ENCODE measurements at regions not wholly inside any gene's neighbourhood (a gene's known extent, or its start where the extent isn't known, plus 50 kb on each side); places are given as distances from the start of the nearest gene placed in this dataset.

DNA sequence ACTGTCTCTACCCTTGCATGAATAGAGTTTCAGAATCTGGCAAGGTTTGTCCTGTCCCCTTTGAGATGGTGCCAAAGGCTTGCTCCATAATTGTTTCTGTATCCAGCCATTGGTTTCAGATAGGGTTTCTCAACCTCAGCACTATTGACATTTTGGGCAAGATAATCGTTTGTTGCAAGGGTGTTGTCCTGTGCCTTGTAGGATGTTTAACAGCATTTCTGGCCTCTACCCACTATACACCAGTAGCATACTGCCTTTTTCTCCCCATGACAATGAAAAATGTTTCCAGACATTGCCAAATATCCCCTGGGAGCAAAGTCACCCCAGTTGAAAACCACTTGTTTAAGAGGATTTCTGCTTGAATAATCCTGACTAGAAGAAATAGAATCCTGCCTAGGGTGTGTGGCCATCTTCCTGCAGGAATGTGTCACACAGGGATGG lies 126.8 kb downstream of the CDC42EP3 start:
- DNase-seq (ENCODE audit: low spot score), result no peak

DNA sequence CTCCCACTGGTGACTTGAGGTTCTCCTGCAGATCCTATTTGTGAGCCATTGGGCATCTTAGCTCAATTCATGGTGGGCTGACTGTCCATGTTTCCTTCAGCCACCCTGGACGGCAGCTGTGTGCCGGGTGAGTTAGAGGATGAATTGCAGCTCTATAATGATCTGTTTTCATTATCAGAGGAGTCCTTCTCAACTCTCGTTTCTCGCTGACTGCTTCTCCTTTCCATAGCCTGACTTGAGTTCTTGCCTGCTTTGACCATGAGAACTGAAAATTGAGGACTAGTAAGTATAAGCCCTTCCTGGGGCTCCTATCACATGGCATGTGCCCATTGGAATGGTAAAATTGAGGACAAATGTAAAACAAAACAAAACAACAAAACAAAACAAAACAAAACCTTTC lies 121.8 kb downstream of the CDC42EP3 start:
- DNase-seq (ENCODE audit: low spot score), result no peak

DNA sequence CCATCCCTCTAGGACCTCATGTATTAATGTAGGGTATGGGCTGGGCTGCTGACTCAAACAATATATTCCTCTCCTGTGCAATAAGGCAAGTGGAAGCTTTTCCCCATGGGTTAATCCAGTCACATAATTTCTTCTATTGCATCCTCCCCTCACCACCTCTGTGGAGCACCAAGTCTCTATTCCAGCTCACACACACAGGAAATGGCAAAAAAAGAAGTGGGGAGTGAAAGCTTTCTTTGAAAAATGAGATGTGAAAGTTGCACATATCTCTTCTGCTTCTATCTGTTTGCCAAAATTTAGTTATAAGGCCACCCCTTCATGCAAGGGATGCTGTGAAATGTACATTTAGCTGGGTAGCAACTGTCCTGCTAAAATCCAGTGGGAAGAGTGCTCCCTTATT lies 121.3 kb downstream of the CDC42EP3 start:
- DNase-seq (ENCODE audit: low spot score), result no peak

DNA sequence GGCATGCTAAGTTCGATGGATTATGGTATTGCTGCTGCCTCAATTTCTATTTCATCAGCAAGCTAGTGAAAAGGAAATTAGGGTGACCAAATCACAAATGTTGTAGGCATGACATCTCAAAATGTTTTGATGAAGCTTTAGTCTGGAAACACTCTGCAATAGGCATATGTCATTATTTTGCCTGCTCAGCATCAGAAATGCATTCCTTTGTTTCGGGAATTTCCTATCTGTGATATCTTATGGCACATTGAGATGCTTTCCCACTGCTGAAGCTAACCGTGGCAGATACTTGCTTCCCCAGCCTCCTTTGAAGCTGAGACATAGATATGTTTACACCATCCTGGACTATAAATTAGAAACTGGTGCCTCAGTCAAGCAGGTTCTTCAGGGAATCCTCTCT lies 119.7 kb downstream of the CDC42EP3 start:
- DNase-seq (ENCODE audit: low spot score), result no peak

DNA sequence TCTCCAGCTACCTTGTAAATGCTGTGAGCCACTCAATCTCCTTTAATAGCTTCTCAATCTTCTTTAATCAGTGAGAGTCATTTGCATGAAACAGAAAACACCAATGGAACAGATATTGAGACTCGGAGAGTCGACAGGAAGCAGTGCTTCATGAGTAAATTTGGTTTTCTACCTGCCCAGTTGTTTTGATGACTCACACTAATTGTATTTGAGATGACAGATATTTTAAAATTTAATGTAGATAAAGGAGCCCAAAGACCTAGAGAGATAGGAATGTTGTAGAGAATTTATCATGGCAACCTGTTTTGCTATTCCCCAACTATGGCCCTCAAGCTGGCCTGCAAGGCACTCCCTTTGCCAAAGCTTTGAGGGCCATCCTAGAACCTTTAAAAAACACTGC lies 119.1 kb downstream of the CDC42EP3 start:
- peak; percentile 29 for DNase-seq (ENCODE audit: low spot score)

DNA sequence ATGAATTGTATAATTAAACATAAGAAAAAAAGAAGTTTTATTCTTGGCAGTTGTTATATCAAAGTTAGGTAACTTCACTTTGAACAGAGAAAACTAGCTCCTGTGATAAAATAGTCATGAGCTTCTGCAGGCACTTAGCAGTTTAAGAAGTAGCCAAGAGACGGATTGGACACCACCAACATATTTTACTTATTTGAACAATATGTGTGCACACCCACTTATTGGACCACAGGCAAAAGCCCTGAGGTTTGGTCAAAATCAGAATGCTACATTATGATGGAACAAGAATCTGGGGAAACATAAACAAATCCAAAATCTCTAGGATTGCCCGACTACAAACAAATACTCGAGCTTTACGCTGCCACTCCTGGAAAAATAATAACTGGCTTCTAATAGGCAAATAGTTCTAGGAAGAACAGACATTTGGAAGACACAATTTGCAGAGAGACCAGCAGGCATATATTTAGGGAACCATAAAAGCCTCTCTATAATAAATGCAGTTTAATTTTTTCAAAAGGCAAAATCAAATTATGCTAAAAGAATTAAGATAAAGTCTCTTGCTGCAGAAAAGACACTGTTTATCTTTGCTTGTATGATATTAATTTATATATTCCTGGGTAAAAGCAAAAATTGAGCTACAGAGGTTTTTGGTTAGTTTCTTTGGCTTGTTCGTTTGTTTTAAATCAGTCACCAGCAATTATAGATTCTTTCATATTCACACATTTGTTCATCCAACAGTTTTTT lies 117.9 kb downstream of the CDC42EP3 start:
- no peak for DNase-seq (ENCODE audit: low spot score)

DNA sequence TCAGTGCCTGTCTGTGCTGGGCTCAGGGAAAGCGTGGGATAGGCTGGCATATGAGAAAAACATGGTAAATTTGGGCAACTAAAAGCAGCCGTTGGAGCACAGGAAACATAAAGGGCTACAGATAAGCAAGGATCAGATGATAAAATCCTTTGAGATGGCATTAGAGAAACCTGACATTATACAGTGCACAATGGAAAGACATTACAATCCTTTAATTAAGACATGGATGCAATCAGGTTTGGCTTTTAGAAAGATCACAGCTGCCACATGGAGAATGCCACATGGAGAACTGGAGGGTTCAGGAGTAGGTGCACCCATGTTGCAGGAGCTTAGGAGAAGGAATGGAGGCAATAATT lies 117.3 kb downstream of the CDC42EP3 start:
- DNase-seq (ENCODE audit: low spot score), result no peak

DNA sequence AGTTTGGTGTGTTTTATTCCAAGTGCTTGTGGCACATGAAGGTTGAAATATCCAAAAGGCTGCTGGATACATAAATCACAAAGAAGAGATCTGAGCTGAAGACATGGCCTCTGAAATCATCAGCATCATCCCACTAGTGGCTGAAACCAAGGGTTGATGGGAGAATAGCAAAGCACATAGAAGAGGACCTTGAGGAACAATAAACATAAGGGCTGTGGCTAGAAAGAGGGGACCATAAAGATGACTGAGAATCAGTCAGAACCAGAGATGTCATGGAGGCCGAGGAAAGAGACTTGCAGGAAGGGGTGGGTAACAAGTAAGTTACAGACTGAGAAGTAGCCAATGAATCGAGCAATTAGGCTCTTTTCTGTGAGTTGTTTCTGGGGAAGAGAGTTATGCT lies 116.8 kb downstream of the CDC42EP3 start:
- no peak for DNase-seq (ENCODE audit: low spot score)

DNA sequence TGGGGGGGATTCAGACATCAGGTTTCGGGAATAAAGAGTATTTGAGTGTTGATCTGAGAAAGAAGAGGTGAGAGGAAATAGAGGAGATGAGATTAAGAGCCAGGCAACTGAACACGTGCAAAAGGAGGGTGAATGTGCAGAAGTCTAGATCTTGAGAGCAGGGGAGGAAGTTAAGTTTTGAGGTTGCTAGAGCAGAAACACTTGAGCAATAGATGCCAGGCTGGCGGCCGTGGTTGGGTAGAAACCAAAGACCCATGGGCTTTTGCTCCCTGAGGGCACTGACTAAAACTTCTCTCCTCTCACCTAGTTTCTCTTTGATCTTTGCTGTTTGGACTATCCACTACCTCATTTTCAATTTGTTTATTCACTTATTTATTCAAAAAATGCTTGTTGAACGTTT lies 116.0 kb downstream of the CDC42EP3 start:
- peak; percentile 40 for DNase-seq (ENCODE audit: low spot score)

DNA sequence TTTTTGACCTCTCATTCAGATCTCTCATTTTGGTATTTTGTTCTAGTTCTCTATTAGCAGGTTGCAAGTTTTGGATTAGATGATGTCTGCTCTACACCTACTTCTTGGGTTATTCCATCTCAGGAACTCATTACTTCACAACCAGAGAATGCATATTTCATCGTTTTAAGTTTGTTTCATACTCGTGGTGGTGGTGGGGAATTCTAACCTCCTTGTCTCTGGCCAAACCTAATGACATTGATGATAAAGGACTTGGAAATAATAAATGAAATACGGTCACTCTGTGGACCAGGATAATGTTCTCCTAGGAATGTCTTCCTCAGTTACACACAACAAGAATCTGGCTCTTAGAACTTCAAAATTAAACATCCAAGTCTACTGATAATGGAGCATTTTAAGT lies 115.2 kb downstream of the CDC42EP3 start:
- no peak for DNase-seq (ENCODE audit: low spot score)

DNA sequence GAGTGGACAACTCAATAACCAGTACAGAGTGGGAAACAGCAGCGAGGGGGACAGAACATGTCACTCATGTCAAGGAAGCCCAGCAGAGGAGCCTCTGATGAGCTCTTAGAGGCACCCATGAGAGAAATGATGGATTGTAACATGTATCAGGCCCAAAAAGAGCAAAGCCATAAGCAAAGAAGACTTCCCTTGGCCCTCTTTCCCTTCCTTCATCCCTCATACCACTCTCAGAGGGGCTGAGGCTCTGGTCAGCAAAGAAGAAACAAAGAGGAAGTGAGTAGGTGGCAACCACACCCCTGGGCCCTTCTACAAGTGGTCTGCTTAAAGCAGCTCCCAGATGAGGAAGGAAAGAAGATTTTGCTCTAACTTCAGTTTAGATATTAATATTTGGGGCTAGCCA lies 112.8 kb downstream of the CDC42EP3 start:
- DNase-seq (ENCODE audit: low spot score), result no peak

DNA sequence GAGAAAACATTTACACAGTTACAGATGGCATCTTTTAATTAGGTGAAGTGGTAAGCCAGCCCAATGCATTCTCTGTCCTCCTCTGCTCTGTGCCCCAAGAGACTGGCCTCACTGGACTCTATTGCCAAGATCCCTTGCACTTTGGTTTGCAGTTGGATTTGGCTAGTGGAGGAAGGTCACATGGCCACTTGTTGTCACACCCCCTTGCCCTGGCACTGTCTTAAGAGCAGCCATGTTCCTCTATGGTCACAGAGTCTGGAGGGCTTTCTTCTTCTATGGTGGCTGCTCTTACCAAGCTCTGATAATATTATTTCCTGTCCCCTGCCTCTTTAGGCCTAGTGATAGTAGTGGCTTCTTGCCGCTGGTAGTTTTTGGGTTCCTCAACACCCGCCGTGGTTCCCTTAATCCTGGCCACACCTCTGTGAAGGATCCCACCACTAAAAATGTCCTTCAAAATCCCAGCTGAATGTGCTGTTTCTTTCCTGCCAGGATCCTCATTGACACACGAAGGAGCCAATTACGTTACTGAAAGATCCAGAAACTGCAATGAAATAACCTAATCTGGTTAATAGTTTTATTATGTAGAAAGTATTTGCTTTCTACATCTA lies 111.1 kb downstream of the CDC42EP3 start:
- DNase-seq (ENCODE audit: low spot score), result no peak

DNA sequence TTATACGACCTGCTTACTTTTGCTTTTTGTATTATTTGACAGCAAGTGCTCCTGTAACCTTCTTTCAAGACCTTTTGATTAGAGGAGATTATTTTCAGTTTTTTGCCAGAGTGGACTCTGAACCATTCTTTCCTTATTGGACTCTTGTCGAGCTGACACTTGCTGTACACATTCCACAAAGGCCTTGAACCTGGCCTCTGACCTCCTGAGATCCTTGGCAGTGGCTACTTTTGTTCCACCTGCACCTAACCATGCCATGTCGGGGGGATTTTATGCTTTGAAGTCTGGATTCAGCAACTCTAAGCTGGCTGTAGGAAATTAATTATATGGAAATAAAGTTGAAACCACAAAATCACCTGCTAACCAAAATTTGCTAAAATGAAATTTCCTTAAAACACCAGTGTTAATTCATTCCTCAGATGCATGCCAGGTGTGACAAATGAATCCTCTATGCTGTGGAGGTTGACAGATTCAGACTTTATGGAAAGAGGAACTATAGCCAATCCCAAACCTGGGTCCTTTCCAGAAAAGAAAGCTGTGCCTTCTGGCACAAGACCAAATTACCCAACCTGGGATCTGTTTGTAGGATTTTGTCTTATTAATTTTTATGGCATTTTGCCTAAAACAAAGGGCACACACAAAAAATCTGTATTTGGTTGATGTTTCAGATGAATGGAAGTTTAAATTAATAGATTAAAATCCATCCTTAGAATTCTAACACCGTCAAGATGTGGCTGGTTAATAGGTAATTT lies 110.4 kb downstream of the CDC42EP3 start:
- no peak for DNase-seq (ENCODE audit: low spot score)

DNA sequence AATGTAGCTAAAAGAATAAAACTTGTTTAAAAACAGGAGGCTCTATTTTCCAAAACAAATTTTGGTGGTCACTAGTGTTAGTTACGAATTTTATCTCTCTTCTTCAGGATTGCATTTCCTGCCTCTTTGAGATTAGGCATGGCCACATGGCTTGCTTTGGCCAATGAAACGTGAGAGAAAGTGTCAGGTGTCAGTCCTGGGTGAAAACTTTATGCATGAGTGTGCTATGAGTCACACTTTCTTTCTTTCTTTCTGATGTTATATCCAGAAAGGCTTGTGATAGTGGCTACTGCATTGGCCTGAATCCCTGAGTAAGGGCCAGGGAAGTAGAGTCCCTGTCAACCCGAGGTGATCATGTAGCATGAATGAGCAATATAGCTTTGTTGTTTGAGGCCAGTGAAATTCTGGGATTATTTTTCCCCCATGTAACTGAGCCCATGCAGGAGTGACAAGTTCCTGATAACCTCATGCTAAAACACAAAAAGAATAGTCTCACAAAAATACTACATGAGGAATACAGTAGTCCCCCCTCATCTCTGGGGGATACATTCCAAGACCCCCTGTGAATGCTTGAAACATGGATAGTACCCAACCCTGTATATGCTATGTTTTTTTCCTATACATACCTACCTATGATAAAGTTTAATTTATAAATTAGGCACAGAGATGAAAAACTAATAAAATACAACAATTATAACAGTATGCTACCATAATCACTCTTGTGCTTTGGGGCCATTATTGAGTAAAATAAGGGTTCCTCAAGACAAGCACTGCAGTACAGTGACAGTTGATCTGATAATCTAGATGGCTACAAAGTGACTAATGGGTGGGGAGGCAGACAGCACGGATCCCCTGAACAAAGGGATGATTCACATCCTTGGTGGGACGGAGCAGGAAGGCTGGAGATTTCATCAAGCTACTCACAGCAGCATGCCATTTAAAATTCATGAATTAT lies 109.5 kb downstream of the CDC42EP3 start:
- peak; percentile 10 for DNase-seq (ENCODE audit: low spot score)

DNA sequence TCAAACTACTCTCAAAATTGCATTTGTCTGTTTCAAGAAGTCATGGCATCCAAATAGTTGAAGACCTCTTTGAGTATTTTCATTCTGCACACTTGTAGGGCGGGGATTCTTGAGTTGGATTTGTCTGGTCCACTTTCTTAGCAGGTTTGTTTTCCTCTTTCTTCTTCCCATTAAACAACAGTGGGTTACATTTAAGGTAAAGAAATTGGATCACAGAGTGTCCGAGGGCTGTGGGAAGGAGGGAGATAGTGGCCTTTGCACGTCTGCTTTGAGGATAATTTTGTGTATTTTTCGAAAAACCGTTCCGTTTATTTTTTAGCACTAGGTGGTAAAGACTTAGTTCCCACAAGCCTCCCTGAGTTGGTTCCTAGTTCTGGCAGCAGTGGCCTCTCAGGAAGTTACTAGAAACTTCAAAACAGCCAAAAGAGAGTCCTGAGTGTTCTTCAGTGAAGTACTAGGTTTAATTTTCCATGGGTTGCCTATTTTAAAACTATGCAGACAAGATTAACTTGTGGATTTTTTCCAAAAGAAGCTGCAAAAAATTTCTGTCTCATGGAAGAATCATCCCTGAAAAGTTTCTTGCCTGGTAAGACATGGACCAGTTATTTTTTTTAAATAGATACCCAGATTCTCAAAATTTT lies 107.9 kb downstream of the CDC42EP3 start:
- DNase-seq (ENCODE audit: low spot score), result no peak

DNA sequence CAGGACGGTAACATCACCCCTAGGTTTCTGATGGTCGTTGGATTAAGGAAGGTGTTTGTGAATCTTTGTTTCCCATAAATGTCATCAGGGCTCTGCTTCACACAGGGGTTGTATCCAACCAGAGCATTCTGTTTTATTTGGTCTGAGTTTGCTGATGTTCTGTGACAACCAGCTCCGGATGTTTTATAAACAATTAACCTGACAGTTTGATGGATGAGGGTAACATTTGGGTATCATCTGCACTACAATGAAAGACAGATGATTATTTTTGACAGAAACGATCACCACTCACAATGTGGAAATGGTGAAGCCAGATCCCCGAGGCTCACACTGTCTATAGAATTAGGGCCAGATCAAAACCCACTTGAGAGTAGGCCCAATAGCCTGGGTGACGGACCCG lies 107.1 kb downstream of the CDC42EP3 start:
- DNase-seq (ENCODE audit: low spot score), result no peak

DNA sequence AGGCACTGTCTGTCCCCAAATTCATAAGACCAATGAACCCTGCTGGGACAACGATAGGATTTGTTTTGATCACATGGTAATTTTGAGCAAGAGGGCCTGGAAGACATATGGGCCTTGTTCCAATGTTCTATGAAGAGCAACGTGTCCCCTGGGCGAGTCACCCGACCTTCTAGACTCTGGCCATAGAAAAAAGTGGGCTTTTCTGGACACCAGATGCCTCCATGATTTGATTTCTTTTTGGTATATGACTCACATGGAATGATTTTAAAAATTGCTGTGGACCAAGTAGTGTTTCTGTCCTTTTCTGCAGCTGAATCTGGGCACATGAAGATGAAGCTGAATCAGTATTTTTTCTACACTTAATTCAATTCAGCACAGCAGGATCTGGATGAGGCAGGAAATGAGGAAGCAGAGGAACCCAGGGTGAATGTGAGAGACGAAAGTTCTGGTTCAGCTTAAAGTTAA lies 104.9 kb downstream of the CDC42EP3 start:
- no peak for DNase-seq (ENCODE audit: low spot score)

DNA sequence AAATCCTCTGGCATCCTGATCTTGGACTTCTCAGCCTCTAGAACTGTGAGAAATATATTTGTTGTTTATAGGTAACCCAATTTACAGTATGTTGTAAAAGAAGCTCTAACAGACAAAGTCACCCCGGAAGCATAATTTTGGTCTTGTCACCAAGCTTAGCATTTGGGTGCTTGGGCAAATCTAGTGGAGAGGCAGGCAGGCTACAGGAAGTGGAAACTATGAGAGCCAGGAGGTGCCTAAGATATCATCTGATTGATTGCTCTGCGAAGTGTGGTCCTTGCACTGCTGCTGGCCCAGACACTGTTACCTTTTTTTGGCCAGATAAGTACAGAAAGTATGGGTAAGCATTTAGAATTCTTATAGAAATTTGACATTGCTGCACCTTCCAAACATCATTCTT lies 102.9 kb downstream of the CDC42EP3 start:
- peak; percentile 35 for DNase-seq (ENCODE audit: low spot score)

DNA sequence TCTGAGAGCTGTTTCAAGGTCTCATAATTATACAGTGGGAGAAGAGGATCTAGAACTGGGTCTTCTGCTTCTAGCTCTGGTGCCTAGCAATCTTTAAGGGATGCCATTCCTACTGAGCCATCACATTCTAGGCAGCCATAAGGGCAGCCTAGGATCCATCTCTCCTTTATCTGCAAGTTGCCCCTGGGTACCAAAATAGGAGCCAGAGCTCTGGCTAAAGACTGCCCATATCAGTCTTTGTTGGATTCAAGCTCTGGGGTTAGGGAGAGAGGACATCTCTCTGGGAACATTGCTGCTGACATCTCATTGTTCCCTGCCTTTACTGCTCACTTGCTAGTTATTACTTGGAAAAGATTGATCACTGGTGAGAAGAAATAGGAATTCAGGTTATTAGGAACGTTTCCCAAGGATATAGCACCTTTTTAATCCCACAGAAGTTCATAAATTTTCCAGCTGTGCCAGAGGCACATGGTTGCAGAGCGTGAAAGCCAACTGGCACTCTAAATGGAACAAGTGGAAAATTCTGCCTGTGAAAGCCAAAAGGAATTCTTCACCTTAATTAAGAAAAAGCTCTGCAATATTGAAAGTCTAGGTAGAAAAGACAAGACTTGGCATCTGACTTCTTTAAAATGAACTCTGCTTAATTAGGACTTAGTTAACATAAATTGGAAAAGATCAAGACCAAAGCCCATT lies 102.2 kb downstream of the CDC42EP3 start:
- DNase-seq (ENCODE audit: low spot score), result no peak

DNA sequence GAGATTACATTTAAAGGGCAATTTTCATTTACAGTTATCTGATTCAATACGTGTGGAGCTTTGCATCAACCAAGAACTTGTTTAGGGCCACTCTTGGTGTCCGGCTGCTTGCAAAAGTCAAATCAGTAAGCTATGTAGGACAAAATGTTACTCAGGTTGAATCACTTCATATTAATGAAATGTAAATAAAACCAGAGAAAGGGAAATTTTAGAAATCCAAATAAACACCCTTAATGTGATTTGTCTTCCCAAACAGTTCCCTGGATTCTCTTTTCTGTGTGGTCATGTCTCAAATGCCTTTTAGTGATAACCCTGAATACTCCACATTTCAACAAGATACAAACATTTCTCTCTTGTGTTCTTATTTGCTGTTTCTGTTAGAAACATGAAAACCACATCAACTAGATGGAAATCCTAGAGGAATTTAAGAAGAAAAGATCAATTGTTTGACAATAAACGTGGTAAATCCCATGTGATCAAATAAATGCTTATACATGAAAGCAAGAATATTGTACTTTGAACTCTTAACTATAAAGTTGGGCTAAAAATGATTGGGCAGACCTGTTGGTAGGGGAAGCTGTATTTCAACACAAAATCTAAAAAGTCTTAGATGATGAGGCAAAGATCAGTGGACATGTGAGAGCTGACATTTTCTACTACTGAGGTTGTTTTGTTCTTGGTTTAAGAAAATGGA lies 101.3 kb downstream of the CDC42EP3 start:
- no peak for DNase-seq (ENCODE audit: low spot score)

All from CD4-positive, alpha-beta T cell treated with Interleukin-6 at 100 ng/mL for 8 hours (primary cell).